ENCODE measurements at regions not wholly inside any gene's neighbourhood (a gene's known extent, or its start where the extent isn't known, plus 50 kb on each side); places are given as distances from the start of the nearest gene placed in this dataset.

DNA sequence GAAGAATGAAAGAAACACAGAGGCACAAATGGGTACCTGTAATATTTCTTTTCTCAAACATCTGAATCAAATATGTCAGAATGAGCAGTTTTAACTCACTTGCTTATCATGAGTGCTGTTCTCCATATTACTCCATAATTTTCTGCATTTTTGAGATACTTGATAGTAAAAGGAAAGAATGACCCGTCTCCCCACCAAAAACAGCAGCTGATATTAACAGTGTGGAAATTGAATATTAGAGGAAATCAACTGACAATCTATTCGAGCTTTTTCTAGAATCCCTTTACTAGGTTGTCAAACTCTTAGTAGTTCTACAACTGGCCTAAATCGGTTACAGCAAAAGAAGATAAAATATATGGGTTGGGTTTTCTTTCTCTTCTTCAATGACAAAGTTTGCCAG, 49.9 kb upstream of the HELT start:
- peaks cover 0 to 3% (median 0%) of the 10 kb centered on the region in 12 donors for H3K9me3 ChIP-seq
- TF ChIP-seq, protein P1, sequence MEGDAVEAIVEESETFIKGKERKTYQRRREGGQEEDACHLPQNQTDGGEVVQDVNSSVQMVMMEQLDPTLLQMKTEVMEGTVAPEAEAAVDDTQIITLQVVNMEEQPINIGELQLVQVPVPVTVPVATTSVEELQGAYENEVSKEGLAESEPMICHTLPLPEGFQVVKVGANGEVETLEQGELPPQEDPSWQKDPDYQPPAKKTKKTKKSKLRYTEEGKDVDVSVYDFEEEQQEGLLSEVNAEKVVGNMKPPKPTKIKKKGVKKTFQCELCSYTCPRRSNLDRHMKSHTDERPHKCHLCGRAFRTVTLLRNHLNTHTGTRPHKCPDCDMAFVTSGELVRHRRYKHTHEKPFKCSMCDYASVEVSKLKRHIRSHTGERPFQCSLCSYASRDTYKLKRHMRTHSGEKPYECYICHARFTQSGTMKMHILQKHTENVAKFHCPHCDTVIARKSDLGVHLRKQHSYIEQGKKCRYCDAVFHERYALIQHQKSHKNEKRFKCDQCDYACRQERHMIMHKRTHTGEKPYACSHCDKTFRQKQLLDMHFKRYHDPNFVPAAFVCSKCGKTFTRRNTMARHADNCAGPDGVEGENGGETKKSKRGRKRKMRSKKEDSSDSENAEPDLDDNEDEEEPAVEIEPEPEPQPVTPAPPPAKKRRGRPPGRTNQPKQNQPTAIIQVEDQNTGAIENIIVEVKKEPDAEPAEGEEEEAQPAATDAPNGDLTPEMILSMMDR (IDR thresholded peaks at IDR 0.05) = no peak
- TF ChIP-seq POLR2A (IDR thresholded peaks at IDR 0.05) = no peak
- H3K27ac ChIP-seq = no peak overlapping the region
- ATAC-seq (no peak), DNase-seq (no peak)
- H3K4me3 ChIP-seq = no peak overlapping the region
- 83 to 85% (median 84%) methylated on average over 3 of the region's 3 CpGs for WGBS, 4 donors
- intact Hi-C loops (cut with DNase I) = no loop called here
- H3K4me1 ChIP-seq = peaks cover 0 to 7% (median 0%) of the 10 kb centered on the region in 12 donors
- no peaks in the 10 kb centered on the region for H3K36me3 ChIP-seq
- no peaks in the 10 kb centered on the region for H3K27me3 ChIP-seq

MicroRNA genes in the stretch of these regions (microRNA counts, 767-probe panel; counts per million panel counts)
- 886 to 1,349 counts per million in 2 donors for microRNA hsa-miR-4455

Small RNA genes in the stretch of these regions (microRNA-seq; reads per million reads assigned to microRNA genes)
- gene MIR4455 = 0 reads per million in 4 donors

Measured in heart left ventricle (tissue), 16 donors.